Endothelial cell (in vitro differentiated cells): ENCODE measurements at regions not wholly inside any gene's neighbourhood (a gene's known extent, or its start where the extent isn't known, plus 50 kb on each side); places are given as distances from the start of the nearest gene placed in this dataset.

Experiments
- DNase-seq: peaks from one replicate; pipeline ENCODE4 v3.0.0; 2021; ENCODE audit warnings: low spot score
- H3K27ac Mint-ChIP-seq: one replicate; pipeline ENCODE4 v1.8.0; 2021; ENCODE audit warnings: mixed read lengths, inconsistent platforms; ENCODE audit not compliant: unreplicated experiment
- H3K27me3 Mint-ChIP-seq: one replicate; pipeline ENCODE4 v1.8.0; 2021; ENCODE audit warnings: mild to moderate bottlenecking, moderate library complexity, mixed read lengths, inconsistent platforms; ENCODE audit not compliant: unreplicated experiment
- H3K36me3 Mint-ChIP-seq: one replicate; pipeline ENCODE4 v1.8.0; 2021; ENCODE audit warnings: mild to moderate bottlenecking, low read depth, mixed read lengths, inconsistent platforms; ENCODE audit not compliant: unreplicated experiment
- H3K4me1 Mint-ChIP-seq: one replicate; pipeline ENCODE4 v1.8.0; 2021; ENCODE audit warnings: mild to moderate bottlenecking, mixed read lengths, inconsistent platforms; ENCODE audit not compliant: unreplicated experiment
- H3K4me3 Mint-ChIP-seq: one replicate; pipeline ENCODE4 v1.8.0; 2021; ENCODE audit warnings: mild to moderate bottlenecking, mixed read lengths, inconsistent platforms; ENCODE audit not compliant: unreplicated experiment
- H3K9me3 Mint-ChIP-seq: one replicate; pipeline ENCODE4 v1.8.0; 2021; ENCODE audit warnings: mixed read lengths, inconsistent platforms; ENCODE audit not compliant: unreplicated experiment
- TF ChIP-seq, protein P1 (sequence below): fragments of 200-600 bp; sonication (generic); IDR thresholded peaks from one replicate; pipeline ENCODE4 v1.5.0; 2021; ENCODE audit warnings: antibody characterized with exemption; ENCODE audit not compliant: unreplicated experiment

DNA sequence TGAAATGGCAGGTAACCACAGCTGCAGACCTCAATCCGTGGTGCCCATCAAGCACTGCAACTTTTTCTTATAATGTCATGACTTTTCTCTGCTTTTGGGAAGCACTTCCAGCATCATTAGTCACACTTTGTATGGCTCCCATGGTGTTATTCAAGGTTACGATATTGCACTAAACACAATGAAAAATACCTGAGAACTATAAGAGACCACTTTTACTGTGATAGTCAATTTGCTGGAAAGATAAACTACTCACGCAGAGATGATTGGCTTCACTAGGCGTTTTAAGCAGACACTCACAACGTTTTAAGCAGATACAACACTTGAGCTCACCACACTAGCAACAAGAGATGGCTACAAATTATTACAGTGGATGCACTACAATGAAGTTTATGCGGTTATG is 103.2 kb upstream of the CHRM3 start:
- Mint-ChIP-seq H3K4me3 (no peak overlapping the region), H3K36me3 (no peaks in the 10 kb centered on the region), H3K4me1 (peaks cover 11% of the 10 kb centered on the region), H3K27me3 (no peaks in the 10 kb centered on the region), H3K9me3 (peaks cover 4% of the 10 kb centered on the region), H3K27ac (no peak overlapping the region)
- no peak for DNase-seq
- TF ChIP-seq, protein P1, sequence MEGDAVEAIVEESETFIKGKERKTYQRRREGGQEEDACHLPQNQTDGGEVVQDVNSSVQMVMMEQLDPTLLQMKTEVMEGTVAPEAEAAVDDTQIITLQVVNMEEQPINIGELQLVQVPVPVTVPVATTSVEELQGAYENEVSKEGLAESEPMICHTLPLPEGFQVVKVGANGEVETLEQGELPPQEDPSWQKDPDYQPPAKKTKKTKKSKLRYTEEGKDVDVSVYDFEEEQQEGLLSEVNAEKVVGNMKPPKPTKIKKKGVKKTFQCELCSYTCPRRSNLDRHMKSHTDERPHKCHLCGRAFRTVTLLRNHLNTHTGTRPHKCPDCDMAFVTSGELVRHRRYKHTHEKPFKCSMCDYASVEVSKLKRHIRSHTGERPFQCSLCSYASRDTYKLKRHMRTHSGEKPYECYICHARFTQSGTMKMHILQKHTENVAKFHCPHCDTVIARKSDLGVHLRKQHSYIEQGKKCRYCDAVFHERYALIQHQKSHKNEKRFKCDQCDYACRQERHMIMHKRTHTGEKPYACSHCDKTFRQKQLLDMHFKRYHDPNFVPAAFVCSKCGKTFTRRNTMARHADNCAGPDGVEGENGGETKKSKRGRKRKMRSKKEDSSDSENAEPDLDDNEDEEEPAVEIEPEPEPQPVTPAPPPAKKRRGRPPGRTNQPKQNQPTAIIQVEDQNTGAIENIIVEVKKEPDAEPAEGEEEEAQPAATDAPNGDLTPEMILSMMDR = no peak

DNA sequence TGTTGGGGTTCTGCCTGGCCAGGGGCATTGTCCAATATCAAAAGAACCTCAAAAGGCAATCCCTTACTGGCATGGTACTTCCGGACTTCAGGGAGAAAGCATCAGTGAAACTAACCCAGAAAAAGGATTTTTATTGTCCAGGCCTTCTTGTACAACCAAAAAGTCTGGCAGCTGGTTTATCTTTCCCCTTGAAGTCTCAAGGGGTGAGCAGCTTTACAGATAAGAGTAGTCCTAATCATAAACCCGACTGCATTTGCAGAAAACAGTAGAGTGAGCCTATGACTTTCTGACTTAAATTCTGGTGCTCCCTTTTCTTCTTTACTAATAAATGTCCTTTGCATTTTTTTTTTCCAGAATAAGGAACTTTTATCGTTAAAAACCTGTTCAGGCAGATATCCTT is 104.0 kb upstream of the CHRM3 start:
- peaks cover 7% of the 10 kb centered on the region for H3K4me1 Mint-ChIP-seq
- H3K9me3 Mint-ChIP-seq = peaks cover 4% of the 10 kb centered on the region
- TF ChIP-seq, protein P1 = no peak
- no peak for DNase-seq
- no peak overlapping the region for H3K27ac Mint-ChIP-seq
- H3K27me3 Mint-ChIP-seq = no peaks in the 10 kb centered on the region
- H3K36me3 Mint-ChIP-seq = no peaks in the 10 kb centered on the region
- H3K4me3 Mint-ChIP-seq = no peak overlapping the region

DNA sequence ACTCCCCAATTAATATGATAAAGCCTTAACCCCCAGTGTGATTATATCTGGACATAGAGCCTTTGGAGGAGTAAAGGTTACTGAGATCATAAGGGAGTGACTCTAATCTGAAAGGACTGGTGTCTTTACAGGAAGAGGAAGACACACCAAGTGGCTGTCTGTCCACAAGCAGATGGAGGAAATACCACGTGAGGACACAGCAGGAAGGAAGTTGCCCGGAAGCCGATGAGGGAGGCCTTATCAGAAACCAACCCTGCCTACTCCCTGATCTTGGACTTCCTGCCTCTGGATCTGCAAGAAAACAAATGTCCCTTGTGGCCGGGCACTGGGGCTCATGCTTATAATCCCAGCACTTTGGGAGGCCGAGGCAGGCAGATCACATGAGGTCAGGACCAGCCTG is 110.3 kb upstream of the CHRM3 start:
- Mint-ChIP-seq H3K36me3 (peaks cover 14% of the 10 kb centered on the region), H3K4me3 (no peak overlapping the region), H3K4me1 (peaks cover 16% of the 10 kb centered on the region), H3K9me3 (no peaks in the 10 kb centered on the region), H3K27me3 (no peaks in the 10 kb centered on the region), H3K27ac (peak overlapping the region; percentile 61)
- TF ChIP-seq, protein P1 = no peak
- DNase-seq = peak; percentile 19

DNA sequence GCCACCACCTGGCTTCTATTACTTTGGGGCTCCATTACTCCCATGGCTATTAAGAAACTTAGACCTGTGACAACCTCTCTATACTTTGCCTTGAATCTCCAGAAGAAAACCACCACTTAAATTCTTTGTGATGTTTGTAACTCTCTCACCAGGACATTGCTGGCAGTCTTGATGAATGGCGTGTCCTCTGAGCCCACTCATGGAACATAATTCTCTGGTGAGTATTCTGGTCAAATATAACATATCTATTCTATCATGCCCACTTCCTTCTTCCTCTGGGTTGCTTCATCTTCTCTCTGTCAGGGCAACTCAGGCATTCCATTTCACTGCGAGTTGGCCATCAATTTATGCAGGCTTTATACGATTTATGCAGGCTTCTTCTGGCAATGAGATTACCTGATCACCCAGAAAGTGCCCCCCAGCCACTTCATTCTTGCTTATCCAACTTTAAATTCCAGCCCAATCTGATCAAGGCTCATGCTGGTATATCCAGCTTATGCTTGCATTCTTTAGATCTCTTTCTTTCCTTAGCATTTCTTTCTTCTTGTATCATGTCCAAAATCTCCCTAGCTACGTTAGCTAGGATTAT is 112.0 kb upstream of the CHRM3 start:
- H3K4me3 Mint-ChIP-seq = no peak overlapping the region
- H3K27me3 Mint-ChIP-seq = no peaks in the 10 kb centered on the region
- no peak for DNase-seq
- TF ChIP-seq, protein P1 = no peak
- no peak overlapping the region for H3K27ac Mint-ChIP-seq
- H3K36me3 Mint-ChIP-seq = peaks cover 14% of the 10 kb centered on the region
- H3K9me3 Mint-ChIP-seq = no peaks in the 10 kb centered on the region
- peaks cover 16% of the 10 kb centered on the region for H3K4me1 Mint-ChIP-seq

DNA sequence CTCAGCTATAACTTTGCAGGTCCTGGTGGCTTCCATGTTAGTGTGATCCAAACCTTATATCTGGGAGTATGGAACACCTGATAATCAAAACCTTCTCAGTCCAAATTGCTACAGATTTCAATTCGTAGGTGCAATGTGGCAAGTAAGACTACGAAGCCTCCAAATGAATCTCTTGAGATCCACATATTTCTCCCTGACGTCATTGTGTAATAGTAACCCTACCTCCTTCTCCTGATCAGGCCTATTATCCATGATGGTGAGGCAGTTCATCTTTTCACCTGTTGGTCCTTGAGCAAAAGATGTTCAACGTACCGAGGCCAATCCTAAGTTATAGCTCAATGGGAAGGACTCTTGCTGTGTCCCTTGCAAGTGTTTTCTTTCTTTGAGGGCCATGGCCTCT is 115.9 kb upstream of the CHRM3 start:
- Mint-ChIP-seq H3K9me3 (no peaks in the 10 kb centered on the region), H3K27me3 (no peaks in the 10 kb centered on the region), H3K4me1 (peaks cover 2% of the 10 kb centered on the region), H3K36me3 (peaks cover 9% of the 10 kb centered on the region), H3K27ac (no peak overlapping the region), H3K4me3 (no peak overlapping the region)
- TF ChIP-seq, protein P1 = no peak
- no peak for DNase-seq
